ENCODE measurements at regions not wholly inside any gene's neighbourhood (a gene's known extent, or its start where the extent isn't known, plus 50 kb on each side); places are given as distances from the start of the nearest gene placed in this dataset.

DNA sequence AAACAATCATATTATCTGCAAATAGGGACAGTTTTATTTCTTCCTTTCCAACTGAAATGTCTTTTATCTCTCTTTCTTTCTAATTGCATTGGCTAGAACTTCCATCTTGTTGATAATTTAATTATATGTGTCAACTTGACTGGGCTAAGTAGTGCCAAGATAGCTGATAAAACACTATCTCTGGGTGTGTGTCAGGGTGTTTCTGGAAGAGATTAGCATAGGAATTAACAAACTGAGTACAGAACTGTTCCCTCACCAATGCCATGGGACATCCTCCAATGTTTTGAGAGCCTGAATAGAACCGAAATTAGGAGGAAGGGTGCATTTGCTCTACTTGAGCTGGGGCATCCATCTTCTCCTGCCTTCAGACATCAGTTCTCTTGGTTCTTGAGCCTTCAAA lies 1027.2 kb downstream of the FAT4 start:
- TF ChIP-seq, protein P1, sequence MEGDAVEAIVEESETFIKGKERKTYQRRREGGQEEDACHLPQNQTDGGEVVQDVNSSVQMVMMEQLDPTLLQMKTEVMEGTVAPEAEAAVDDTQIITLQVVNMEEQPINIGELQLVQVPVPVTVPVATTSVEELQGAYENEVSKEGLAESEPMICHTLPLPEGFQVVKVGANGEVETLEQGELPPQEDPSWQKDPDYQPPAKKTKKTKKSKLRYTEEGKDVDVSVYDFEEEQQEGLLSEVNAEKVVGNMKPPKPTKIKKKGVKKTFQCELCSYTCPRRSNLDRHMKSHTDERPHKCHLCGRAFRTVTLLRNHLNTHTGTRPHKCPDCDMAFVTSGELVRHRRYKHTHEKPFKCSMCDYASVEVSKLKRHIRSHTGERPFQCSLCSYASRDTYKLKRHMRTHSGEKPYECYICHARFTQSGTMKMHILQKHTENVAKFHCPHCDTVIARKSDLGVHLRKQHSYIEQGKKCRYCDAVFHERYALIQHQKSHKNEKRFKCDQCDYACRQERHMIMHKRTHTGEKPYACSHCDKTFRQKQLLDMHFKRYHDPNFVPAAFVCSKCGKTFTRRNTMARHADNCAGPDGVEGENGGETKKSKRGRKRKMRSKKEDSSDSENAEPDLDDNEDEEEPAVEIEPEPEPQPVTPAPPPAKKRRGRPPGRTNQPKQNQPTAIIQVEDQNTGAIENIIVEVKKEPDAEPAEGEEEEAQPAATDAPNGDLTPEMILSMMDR (IDR thresholded peaks at IDR 0.05), result no peak
- no peak for TF ChIP-seq POLR2A (IDR thresholded peaks at IDR 0.05)

All from Peyer's patch (tissue), 4 donors.